WTC11 (cell line): ENCODE measurements at regions not wholly inside any gene's neighbourhood (a gene's known extent, or its start where the extent isn't known, plus 50 kb on each side); places are given as distances from the start of the nearest gene placed in this dataset.

Source experiments
- ETV6 ChIP-seq: sonication (generic); formaldehyde crosslinking; IDR thresholded peaks from 2 replicates; pipeline ENCODE4 v1.8.1; 2022; ENCODE audit warnings: mild to moderate bottlenecking, missing genetic modification reagents
- FOXJ3 ChIP-seq: sonication (generic); formaldehyde crosslinking; IDR thresholded peaks from 2 replicates; pipeline ENCODE4 v1.9.0; 2021; ENCODE audit warnings: missing genetic modification reagents, mild to moderate bottlenecking, borderline replicate concordance
- TEAD4 ChIP-seq: sonication (generic); formaldehyde crosslinking; IDR thresholded peaks from 2 replicates; pipeline ENCODE4 v1.8.0; 2022; ENCODE audit warnings: mild to moderate bottlenecking, missing genetic modification reagents
- TP53 ChIP-seq: sonication (generic); formaldehyde crosslinking; IDR thresholded peaks from 2 replicates; pipeline ENCODE4 v1.8.1; 2023; ENCODE audit warnings: mild to moderate bottlenecking, missing genetic modification reagents
- ZNF121 ChIP-seq: sonication (generic); formaldehyde crosslinking; IDR thresholded peaks from 2 replicates; pipeline ENCODE4 v1.8.0; 2023; ENCODE audit warnings: missing genetic modification reagents
- ZNF423 ChIP-seq: fragments of 250-450 bp; sonication (Bioruptor Pico); IDR thresholded peaks from 2 replicates; pipeline ENCODE4 v2.1.2; 2022; ENCODE audit warnings: mild to moderate bottlenecking, moderate library complexity
- TF ChIP-seq, protein P1 (sequence below): fragments of 200-600 bp; IDR thresholded peaks from 2 replicates; pipeline ENCODE4 v1.8.0; 2022; ENCODE audit warnings: antibody characterized with exemption
- TF ChIP-seq, protein P2 (sequence below): sonication (generic); formaldehyde crosslinking; IDR thresholded peaks from 2 replicates; pipeline ENCODE4 v1.8.1; 2022; ENCODE audit warnings: missing genetic modification reagents, borderline replicate concordance
- TF ChIP-seq, protein P3 (sequence below): fragments of 250-450 bp; sonication (Bioruptor Pico); IDR thresholded peaks from 2 replicates; pipeline ENCODE4 v1.9.0; 2021; ENCODE audit warnings: mild to moderate bottlenecking
- TF ChIP-seq, protein P4 (sequence below): sonication (generic); formaldehyde crosslinking; IDR thresholded peaks from 2 replicates; pipeline ENCODE4 v1.8.0; 2022; ENCODE audit warnings: mild to moderate bottlenecking, missing genetic modification reagents
- TF ChIP-seq, protein P5 (sequence below): sonication (generic); formaldehyde crosslinking; IDR thresholded peaks from 2 replicates; pipeline ENCODE4 v1.8.0; 2022; ENCODE audit warnings: mild to moderate bottlenecking, missing genetic modification reagents
- TF ChIP-seq, protein P6 (sequence below): sonication (generic); formaldehyde crosslinking; IDR thresholded peaks from 2 replicates; pipeline ENCODE4 v1.8.0; 2023; ENCODE audit warnings: missing genetic modification reagents
- TF ChIP-seq, protein P7 (sequence below): sonication (generic); formaldehyde crosslinking; IDR thresholded peaks from 2 replicates; pipeline ENCODE4 v1.8.1; 2023; ENCODE audit warnings: mild to moderate bottlenecking, missing genetic modification reagents

DNA sequence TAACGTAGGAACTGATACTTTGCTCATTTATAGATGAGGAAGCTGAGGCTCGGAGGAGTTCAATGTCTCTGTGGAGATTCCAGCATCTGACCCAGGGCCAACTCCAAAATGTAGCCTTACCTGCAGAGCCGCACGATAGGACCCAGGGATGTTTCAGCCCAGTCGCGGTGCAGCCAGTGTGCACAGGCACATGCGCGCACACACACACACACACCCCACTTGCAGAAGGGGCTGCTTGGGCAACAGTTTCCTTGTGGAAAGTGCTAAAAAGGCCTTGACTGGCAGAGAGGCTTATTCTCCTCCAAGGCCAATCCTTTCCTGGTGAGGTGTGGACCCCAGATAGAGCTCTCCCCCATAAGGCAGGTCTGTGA is 101.7 kb downstream of the ZFP36L2 start:
- TF ChIP-seq ZNF423 (no peak), TP53 (no peak), TEAD4 (CRISPR knock-in tag) (no peak), ZNF121 (CRISPR knock-in tag) (no peak), FOXJ3 (CRISPR knock-in tag) (no peak), ETV6 (no peak)
- TF ChIP-seq, protein P1, sequence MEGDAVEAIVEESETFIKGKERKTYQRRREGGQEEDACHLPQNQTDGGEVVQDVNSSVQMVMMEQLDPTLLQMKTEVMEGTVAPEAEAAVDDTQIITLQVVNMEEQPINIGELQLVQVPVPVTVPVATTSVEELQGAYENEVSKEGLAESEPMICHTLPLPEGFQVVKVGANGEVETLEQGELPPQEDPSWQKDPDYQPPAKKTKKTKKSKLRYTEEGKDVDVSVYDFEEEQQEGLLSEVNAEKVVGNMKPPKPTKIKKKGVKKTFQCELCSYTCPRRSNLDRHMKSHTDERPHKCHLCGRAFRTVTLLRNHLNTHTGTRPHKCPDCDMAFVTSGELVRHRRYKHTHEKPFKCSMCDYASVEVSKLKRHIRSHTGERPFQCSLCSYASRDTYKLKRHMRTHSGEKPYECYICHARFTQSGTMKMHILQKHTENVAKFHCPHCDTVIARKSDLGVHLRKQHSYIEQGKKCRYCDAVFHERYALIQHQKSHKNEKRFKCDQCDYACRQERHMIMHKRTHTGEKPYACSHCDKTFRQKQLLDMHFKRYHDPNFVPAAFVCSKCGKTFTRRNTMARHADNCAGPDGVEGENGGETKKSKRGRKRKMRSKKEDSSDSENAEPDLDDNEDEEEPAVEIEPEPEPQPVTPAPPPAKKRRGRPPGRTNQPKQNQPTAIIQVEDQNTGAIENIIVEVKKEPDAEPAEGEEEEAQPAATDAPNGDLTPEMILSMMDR, result no peak
- TF ChIP-seq, protein P2, sequence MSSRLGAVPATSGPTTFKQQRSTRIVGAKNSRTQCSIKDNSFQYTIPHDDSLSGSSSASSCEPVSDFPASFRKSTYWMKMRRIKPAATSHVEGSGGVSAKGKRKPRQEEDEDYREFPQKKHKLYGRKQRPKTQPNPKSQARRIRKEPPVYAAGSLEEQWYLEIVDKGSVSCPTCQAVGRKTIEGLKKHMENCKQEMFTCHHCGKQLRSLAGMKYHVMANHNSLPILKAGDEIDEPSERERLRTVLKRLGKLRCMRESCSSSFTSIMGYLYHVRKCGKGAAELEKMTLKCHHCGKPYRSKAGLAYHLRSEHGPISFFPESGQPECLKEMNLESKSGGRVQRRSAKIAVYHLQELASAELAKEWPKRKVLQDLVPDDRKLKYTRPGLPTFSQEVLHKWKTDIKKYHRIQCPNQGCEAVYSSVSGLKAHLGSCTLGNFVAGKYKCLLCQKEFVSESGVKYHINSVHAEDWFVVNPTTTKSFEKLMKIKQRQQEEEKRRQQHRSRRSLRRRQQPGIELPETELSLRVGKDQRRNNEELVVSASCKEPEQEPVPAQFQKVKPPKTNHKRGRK (CRISPR knock-in tag), result no peak
- TF ChIP-seq, protein P3, sequence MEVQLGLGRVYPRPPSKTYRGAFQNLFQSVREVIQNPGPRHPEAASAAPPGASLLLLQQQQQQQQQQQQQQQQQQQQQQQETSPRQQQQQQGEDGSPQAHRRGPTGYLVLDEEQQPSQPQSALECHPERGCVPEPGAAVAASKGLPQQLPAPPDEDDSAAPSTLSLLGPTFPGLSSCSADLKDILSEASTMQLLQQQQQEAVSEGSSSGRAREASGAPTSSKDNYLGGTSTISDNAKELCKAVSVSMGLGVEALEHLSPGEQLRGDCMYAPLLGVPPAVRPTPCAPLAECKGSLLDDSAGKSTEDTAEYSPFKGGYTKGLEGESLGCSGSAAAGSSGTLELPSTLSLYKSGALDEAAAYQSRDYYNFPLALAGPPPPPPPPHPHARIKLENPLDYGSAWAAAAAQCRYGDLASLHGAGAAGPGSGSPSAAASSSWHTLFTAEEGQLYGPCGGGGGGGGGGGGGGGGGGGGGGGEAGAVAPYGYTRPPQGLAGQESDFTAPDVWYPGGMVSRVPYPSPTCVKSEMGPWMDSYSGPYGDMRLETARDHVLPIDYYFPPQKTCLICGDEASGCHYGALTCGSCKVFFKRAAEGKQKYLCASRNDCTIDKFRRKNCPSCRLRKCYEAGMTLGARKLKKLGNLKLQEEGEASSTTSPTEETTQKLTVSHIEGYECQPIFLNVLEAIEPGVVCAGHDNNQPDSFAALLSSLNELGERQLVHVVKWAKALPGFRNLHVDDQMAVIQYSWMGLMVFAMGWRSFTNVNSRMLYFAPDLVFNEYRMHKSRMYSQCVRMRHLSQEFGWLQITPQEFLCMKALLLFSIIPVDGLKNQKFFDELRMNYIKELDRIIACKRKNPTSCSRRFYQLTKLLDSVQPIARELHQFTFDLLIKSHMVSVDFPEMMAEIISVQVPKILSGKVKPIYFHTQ (CRISPR knock-in tag), result no peak
- TF ChIP-seq, protein P4, sequence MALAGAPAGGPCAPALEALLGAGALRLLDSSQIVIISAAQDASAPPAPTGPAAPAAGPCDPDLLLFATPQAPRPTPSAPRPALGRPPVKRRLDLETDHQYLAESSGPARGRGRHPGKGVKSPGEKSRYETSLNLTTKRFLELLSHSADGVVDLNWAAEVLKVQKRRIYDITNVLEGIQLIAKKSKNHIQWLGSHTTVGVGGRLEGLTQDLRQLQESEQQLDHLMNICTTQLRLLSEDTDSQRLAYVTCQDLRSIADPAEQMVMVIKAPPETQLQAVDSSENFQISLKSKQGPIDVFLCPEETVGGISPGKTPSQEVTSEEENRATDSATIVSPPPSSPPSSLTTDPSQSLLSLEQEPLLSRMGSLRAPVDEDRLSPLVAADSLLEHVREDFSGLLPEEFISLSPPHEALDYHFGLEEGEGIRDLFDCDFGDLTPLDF (CRISPR knock-in tag), result no peak
- TF ChIP-seq, protein P5, sequence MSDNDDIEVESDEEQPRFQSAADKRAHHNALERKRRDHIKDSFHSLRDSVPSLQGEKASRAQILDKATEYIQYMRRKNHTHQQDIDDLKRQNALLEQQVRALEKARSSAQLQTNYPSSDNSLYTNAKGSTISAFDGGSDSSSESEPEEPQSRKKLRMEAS (CRISPR knock-in tag), result no peak
- TF ChIP-seq, protein P6, sequence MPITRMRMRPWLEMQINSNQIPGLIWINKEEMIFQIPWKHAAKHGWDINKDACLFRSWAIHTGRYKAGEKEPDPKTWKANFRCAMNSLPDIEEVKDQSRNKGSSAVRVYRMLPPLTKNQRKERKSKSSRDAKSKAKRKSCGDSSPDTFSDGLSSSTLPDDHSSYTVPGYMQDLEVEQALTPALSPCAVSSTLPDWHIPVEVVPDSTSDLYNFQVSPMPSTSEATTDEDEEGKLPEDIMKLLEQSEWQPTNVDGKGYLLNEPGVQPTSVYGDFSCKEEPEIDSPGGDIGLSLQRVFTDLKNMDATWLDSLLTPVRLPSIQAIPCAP (CRISPR knock-in tag), result no peak
- TF ChIP-seq, protein P7, sequence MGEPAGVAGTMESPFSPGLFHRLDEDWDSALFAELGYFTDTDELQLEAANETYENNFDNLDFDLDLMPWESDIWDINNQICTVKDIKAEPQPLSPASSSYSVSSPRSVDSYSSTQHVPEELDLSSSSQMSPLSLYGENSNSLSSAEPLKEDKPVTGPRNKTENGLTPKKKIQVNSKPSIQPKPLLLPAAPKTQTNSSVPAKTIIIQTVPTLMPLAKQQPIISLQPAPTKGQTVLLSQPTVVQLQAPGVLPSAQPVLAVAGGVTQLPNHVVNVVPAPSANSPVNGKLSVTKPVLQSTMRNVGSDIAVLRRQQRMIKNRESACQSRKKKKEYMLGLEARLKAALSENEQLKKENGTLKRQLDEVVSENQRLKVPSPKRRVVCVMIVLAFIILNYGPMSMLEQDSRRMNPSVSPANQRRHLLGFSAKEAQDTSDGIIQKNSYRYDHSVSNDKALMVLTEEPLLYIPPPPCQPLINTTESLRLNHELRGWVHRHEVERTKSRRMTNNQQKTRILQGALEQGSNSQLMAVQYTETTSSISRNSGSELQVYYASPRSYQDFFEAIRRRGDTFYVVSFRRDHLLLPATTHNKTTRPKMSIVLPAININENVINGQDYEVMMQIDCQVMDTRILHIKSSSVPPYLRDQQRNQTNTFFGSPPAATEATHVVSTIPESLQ (CRISPR knock-in tag), result no peak
